ENCODE measurements at regions not wholly inside any gene's neighbourhood (a gene's known extent, or its start where the extent isn't known, plus 50 kb on each side); places are given as distances from the start of the nearest gene placed in this dataset.
"Not testable (repeated sequence)": the region's sequence is repeated elsewhere in the genome, so short reads cannot be mapped to it uniquely, and the experiment has no call there.

GRCh38 chr6:56833127-56833791 lies 121.6 kb upstream of the BEND6 start:
- H3K4me3 ChIP-seq, result no peak overlapping the region
- no peak for DNase-seq
- peaks cover 0 to 46% (median 33%) of the 10 kb centered on the region in 4 donors for H3K4me1 ChIP-seq
- H3K36me3 ChIP-seq, result no peaks in the 10 kb centered on the region
- TF ChIP-seq EP300 (IDR thresholded peaks at IDR 0.05) (no peak), CTCF (IDR thresholded peaks at IDR 0.05) (no peak), POLR2A (IDR thresholded peaks at IDR 0.05) (no peak), POLR2AphosphoS5 (IDR thresholded peaks at IDR 0.05) (no peak)
- no peaks in the 10 kb centered on the region for H3K9me3 ChIP-seq
- intact Hi-C loops (cut with DNase I), result no loop called here
- H3K27ac ChIP-seq, result peak overlapping the region in 1 of 4 donors; percentile 44
- WGBS, 2 donors, result 82 to 87% methylated on average over 3 of the region's 3 CpGs
- H3K27me3 ChIP-seq, result no peaks in the 10 kb centered on the region

DNA sequence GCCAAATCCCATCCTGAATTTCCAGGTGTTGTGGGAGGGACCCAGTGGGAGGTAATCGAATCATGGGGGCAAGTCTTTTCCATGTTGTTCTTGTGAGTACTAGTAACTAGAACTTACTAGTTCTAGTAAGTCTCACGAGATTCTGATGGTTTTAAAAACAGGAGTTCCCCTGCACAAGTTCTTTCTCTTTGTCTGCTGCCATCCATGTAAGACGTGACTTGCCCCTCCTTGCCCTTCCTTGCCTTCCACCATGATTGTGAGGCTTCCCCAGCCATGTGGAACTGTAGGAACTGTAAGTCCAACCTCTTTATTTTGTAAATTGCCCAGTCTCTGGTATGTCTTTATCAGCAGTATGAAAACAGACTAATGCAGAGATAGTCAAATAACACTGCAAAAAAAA lies 122.7 kb upstream of the BEND6 start:
- no peak overlapping the region for H3K4me3 ChIP-seq
- no peaks in the 10 kb centered on the region for H3K27me3 ChIP-seq
- no peak for TF ChIP-seq POLR2AphosphoS5 (IDR thresholded peaks at IDR 0.05)
- no peak for TF ChIP-seq POLR2A (IDR thresholded peaks at IDR 0.05)
- no peak for TF ChIP-seq CTCF (IDR thresholded peaks at IDR 0.05)
- H3K4me1 ChIP-seq, result peaks cover 0 to 43% (median 34%) of the 10 kb centered on the region in 4 donors
- no peaks in the 10 kb centered on the region for H3K36me3 ChIP-seq
- H3K9me3 ChIP-seq, result no peaks in the 10 kb centered on the region
- DNase-seq, result no peak
- 85 to 90% methylated on average over 3 of the region's 3 CpGs for WGBS, 2 donors
- H3K27ac ChIP-seq, result no peak overlapping the region
- intact Hi-C loops (cut with DNase I), result no loop called here

DNA sequence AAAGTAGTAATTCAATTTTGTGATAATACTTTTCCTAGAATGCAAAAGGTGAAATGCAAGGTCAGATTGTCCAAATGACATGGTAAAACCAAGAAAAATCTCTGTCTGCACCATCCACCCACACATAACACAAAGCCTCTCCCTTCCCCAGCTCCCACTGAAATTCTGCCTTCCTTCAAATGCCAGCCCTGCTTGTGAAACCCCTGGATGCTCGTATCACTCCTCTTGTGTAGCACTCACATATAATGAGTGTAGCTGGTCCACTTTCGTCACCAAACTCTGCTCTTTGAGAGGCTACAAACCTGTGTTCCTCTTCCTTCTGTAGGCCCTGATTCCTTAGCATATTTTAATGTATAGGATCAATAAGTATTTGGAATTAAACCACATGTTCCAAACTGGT lies 123.6 kb upstream of the BEND6 start:
- Histone ChIP-seq H3K4me3 (no peak overlapping the region), H3K36me3 (no peaks in the 10 kb centered on the region), H3K27me3 (no peaks in the 10 kb centered on the region), H3K4me1 (peaks cover 0 to 48% (median 35%) of the 10 kb centered on the region in 4 donors), H3K9me3 (no peaks in the 10 kb centered on the region), H3K27ac (no peak overlapping the region)
- WGBS, 2 donors, result 82 to 87% methylated on average over 2 of the region's 2 CpGs
- DNase-seq, result no peak
- no peak for TF ChIP-seq POLR2AphosphoS5 (IDR thresholded peaks at IDR 0.05)
- TF ChIP-seq CTCF (IDR thresholded peaks at IDR 0.05), result no peak
- no peak for TF ChIP-seq EP300 (IDR thresholded peaks at IDR 0.05)
- no peak for TF ChIP-seq POLR2A (IDR thresholded peaks at IDR 0.05)
- intact Hi-C loops (cut with DNase I), result no loop called here

GRCh38 chr6:56827908-56828649 lies 126.8 kb upstream of the BEND6 start:
- no peaks in the 10 kb centered on the region for H3K27me3 ChIP-seq
- intact Hi-C loops (cut with DNase I), result no loop called here
- WGBS, 2 donors, result 92 to 93% methylated on average over 2 of the region's 2 CpGs
- H3K27ac ChIP-seq, result no peak overlapping the region
- H3K36me3 ChIP-seq, result no peaks in the 10 kb centered on the region
- H3K4me3 ChIP-seq, result no peak overlapping the region
- peaks cover 0 to 38% (median 29%) of the 10 kb centered on the region in 4 donors for H3K4me1 ChIP-seq
- H3K9me3 ChIP-seq, result no peaks in the 10 kb centered on the region
- no peak for DNase-seq
- TF ChIP-seq POLR2A (IDR thresholded peaks at IDR 0.05) (no peak), POLR2AphosphoS5 (IDR thresholded peaks at IDR 0.05) (no peak), CTCF (IDR thresholded peaks at IDR 0.05) (no peak), EP300 (IDR thresholded peaks at IDR 0.05) (no peak)

DNA sequence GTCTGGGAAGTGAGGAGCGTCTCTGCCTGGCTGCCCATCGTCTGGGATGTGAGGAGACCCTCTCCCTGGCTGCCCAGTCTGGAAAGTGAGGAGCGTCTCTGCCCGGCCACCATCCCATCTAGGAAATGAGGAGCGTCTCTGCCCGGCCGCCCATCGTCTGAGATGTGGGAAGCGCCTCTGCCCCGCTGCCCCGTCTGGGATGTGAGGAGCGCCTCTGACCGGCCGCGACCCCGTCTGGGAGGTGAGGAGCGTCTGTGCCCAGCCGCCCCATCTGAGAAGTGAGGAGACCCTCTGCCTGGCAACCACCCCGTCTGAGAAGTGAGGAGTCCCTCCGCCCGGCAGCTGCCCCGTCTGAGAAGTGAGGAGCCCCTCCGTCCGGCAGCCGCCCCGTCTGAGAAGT lies 130.5 kb upstream of the BEND6 start:
- WGBS, 2 donors, result 92 to 93% methylated on average over 26 of the region's 26 CpGs
- intact Hi-C loops (cut with DNase I); H3K27me3 ChIP-seq; DNase-seq; H3K36me3 ChIP-seq; H3K4me3 ChIP-seq; H3K9me3 ChIP-seq; H3K27ac ChIP-seq: not testable (repeated sequence)
- peaks cover 0 to 51% (median 25%) of the 10 kb centered on the region in 4 donors for H3K4me1 ChIP-seq
